ENCODE measurements at regions not wholly inside any gene's neighbourhood (a gene's known extent, or its start where the extent isn't known, plus 50 kb on each side); places are given as distances from the start of the nearest gene placed in this dataset.

GRCh38 chr5:66494437-66494836, 101.8 kb upstream of the MAST4 start:
- Histone ChIP-seq H3K4me1 (ENCODE audit: control insufficient read depth in 4 of 4, insufficient read depth in 4 of 4, low read length in 3 of 4) (no peaks in the 10 kb centered on the region), H3K9me3 (ENCODE audit: control insufficient read depth in 4 of 4, low read length in 3 of 4) (peaks cover 0 to 2% (median 0%) of the 10 kb centered on the region in 4 donors), H3K4me3 (ENCODE audit: low read depth in 1 of 3, low read length in 3 of 3) (no peak overlapping the region), H3K27ac (ENCODE audit: low read depth in 1 of 2, low read length in 2 of 2) (no peak overlapping the region), H3K9ac (ENCODE audit: low read depth in 1 of 2, low read length in 2 of 2) (no peak overlapping the region), H3K27me3 (ENCODE audit: control insufficient read depth in 4 of 4, insufficient read depth in 4 of 4, low read length in 3 of 4) (no peaks in the 10 kb centered on the region), H3K36me3 (ENCODE audit: control insufficient read depth in 4 of 4, insufficient read depth in 3 of 4, low read depth in 1 of 4, low read length in 3 of 4) (no peaks in the 10 kb centered on the region)
- WGBS: 60% methylated on average over 5 of the region's 5 CpGs
- TF ChIP-seq YY1 (IDR thresholded peaks at IDR 0.05) (no peak), NR2F2 (IDR thresholded peaks at IDR 0.05) (no peak), TAF1 (conservative IDR thresholded peaks at IDR 0.05) (no peak), RAD21 (IDR thresholded peaks at IDR 0.05) (no peak), FOXA2 (IDR thresholded peaks at IDR 0.05) (no peak), SP1 (IDR thresholded peaks at IDR 0.05) (no peak), CTCF (IDR thresholded peaks at IDR 0.05; ENCODE audit: low read depth, low read length, missing input control) (no peak)
- no peak for DNase-seq (ENCODE audit: low spot score)

- no peak for DNase-seq (ENCODE audit: low spot score)
- WGBS: 86% methylated on average over 4 of the region's 4 CpGs
These were observed 97.4 kb upstream of the MAST4 start for GRCh38 chr5:66498791-66499207.

More at GRCh38 chr5:66498791-66499207, 97.4 kb upstream of the MAST4 start:
- Histone ChIP-seq H3K36me3 (ENCODE audit: control insufficient read depth in 4 of 4, insufficient read depth in 3 of 4, low read depth in 1 of 4, low read length in 3 of 4) (no peaks in the 10 kb centered on the region), H3K9me3 (ENCODE audit: control insufficient read depth in 4 of 4, low read length in 3 of 4) (no peaks in the 10 kb centered on the region), H3K27me3 (ENCODE audit: control insufficient read depth in 4 of 4, insufficient read depth in 4 of 4, low read length in 3 of 4) (no peaks in the 10 kb centered on the region), H3K4me3 (ENCODE audit: low read depth in 1 of 3, low read length in 3 of 3) (no peak overlapping the region), H3K27ac (ENCODE audit: low read depth in 1 of 2, low read length in 2 of 2) (no peak overlapping the region), H3K4me1 (ENCODE audit: control insufficient read depth in 4 of 4, insufficient read depth in 4 of 4, low read length in 3 of 4) (no peaks in the 10 kb centered on the region), H3K9ac (ENCODE audit: low read depth in 1 of 2, low read length in 2 of 2) (no peak overlapping the region)
- peak; percentile 47 to 67 for TF ChIP-seq RAD21 (IDR thresholded peaks at IDR 0.05)
- no peak for TF ChIP-seq HNF4A (conservative IDR thresholded peaks at IDR 0.05)
- no peak for TF ChIP-seq GABPA (IDR thresholded peaks at IDR 0.05 in 1 of 2, conservative IDR thresholded peaks at IDR 0.05 in 1 of 2)
- no peak for TF ChIP-seq ZBTB33 (IDR thresholded peaks at IDR 0.05)
- TF ChIP-seq CTCF (IDR thresholded peaks at IDR 0.05; ENCODE audit: low read depth, low read length, missing input control): peak; percentile 12
- no peak for TF ChIP-seq REST (IDR thresholded peaks at IDR 0.05)
- TF ChIP-seq JUND (IDR thresholded peaks at IDR 0.05): no peak
- no peak for TF ChIP-seq FOXA1 (IDR thresholded peaks at IDR 0.05)

Measured in liver (tissue), 8 donors.